ENCODE measurements at regions not wholly inside any gene's neighbourhood (a gene's known extent, or its start where the extent isn't known, plus 50 kb on each side); places are given as distances from the start of the nearest gene placed in this dataset.

DNA sequence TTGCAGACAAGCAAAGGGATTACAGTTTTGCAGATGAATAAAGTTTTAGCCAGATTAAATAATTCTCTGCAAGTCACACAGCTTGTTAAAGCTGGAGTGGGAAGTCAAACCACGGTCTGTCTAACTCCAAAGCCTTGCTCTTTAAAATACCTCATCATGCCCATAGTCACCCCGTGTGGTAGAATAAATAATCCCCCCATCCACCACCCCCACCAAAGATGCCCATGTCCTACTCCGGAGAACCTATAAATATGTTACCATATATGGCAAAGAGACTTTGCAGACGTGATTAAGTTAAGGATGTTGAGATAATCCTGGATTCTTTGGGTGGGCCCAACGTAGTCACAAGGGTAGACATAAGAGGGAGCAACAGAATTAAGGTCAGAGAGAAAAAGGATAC lies 118.7 kb downstream of the BEND2 start:
- no peaks in the 10 kb centered on the region for H3K9me3 ChIP-seq (ENCODE audit: control insufficient read depth in 4 of 4, insufficient read depth in 3 of 4, low read length in 3 of 4)
- H3K4me3 ChIP-seq = no peak overlapping the region
- H3K36me3 ChIP-seq (ENCODE audit: control insufficient read depth in 4 of 4, insufficient read depth in 4 of 4, low read length in 4 of 4) = no peaks in the 10 kb centered on the region
- WGBS, 2 donors = 58 to 89% methylated on average over 5 of the region's 5 CpGs
- no peak for DNase-seq
- no peak for TF ChIP-seq CTCF (IDR thresholded peaks at IDR 0.05; ENCODE audit: control extremely low read depth, extremely low read depth)
- H3K4me1 ChIP-seq (ENCODE audit: control insufficient read depth in 5 of 5, insufficient read depth in 5 of 5, low read length in 5 of 5) = no peaks in the 10 kb centered on the region
- H3K27me3 ChIP-seq (ENCODE audit: control insufficient read depth in 3 of 3, insufficient read depth in 3 of 3, low read length in 2 of 3) = peaks cover 0 to 8% (median 0%) of the 10 kb centered on the region in 3 donors
- ATAC-seq (ENCODE audit: insufficient read depth, low FRiP score) = no peak
- no peak overlapping the region for H3K9ac ChIP-seq (ENCODE audit: insufficient read depth in 1 of 2, low read length in 2 of 2)
- no peak overlapping the region for H3K27ac ChIP-seq (ENCODE audit: low read depth in 1 of 2, low read length in 1 of 2)

DNA sequence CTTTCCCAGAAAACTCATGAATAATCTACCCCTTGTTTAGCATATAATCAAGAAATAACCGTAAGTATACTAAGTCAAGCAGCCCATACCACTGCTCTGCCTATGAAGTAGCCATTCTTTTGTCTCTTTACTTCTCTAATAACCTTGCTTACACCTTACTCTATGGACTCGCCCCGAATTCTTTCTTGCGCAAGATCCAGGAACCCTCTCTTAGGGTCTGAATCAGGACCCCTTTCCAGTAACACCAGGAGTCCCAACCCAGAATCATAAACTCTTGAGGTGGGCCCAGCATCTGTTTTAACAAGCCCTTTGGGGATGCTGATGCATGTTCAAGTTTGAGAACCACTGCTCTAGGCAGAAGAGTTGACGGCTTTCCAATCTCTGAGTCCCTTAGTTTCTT lies 119.6 kb downstream of the BEND2 start:
- DNase-seq (no peak), ATAC-seq (ENCODE audit: insufficient read depth, low FRiP score) (no peak)
- Histone ChIP-seq H3K27ac (ENCODE audit: low read depth in 1 of 2, low read length in 1 of 2) (no peak overlapping the region), H3K9ac (ENCODE audit: insufficient read depth in 1 of 2, low read length in 2 of 2) (no peak overlapping the region), H3K27me3 (ENCODE audit: control insufficient read depth in 3 of 3, insufficient read depth in 3 of 3, low read length in 2 of 3) (peaks cover 0 to 8% (median 0%) of the 10 kb centered on the region in 3 donors), H3K9me3 (ENCODE audit: control insufficient read depth in 4 of 4, insufficient read depth in 3 of 4, low read length in 3 of 4) (no peaks in the 10 kb centered on the region), H3K4me1 (ENCODE audit: control insufficient read depth in 5 of 5, insufficient read depth in 5 of 5, low read length in 5 of 5) (no peaks in the 10 kb centered on the region), H3K4me3 (no peak overlapping the region), H3K36me3 (ENCODE audit: control insufficient read depth in 4 of 4, insufficient read depth in 4 of 4, low read length in 4 of 4) (no peaks in the 10 kb centered on the region)
- TF ChIP-seq CTCF (IDR thresholded peaks at IDR 0.05; ENCODE audit: control extremely low read depth, extremely low read depth) = no peak
- WGBS, 2 donors = 92 to 97% methylated on average over 5 of the region's 5 CpGs

GRCh38 chrX:18099745-18100144 lies 120.9 kb downstream of the BEND2 start:
- Histone ChIP-seq H3K4me1 (ENCODE audit: control insufficient read depth in 5 of 5, insufficient read depth in 5 of 5, low read length in 5 of 5) (no peaks in the 10 kb centered on the region), H3K9ac (ENCODE audit: insufficient read depth in 1 of 2, low read length in 2 of 2) (no peak overlapping the region), H3K4me3 (no peak overlapping the region), H3K9me3 (ENCODE audit: control insufficient read depth in 4 of 4, insufficient read depth in 3 of 4, low read length in 3 of 4) (no peaks in the 10 kb centered on the region), H3K36me3 (ENCODE audit: control insufficient read depth in 4 of 4, insufficient read depth in 4 of 4, low read length in 4 of 4) (no peaks in the 10 kb centered on the region), H3K27ac (ENCODE audit: low read depth in 1 of 2, low read length in 1 of 2) (no peak overlapping the region), H3K27me3 (ENCODE audit: control insufficient read depth in 3 of 3, insufficient read depth in 3 of 3, low read length in 2 of 3) (peaks cover 0 to 8% (median 0%) of the 10 kb centered on the region in 3 donors)
- TF ChIP-seq CTCF (IDR thresholded peaks at IDR 0.05; ENCODE audit: control extremely low read depth, extremely low read depth) = no peak
- ATAC-seq (ENCODE audit: insufficient read depth, low FRiP score) (no peak), DNase-seq (no peak)
- 63 to 68% methylated on average over 6 of the region's 6 CpGs for WGBS, 2 donors

DNA sequence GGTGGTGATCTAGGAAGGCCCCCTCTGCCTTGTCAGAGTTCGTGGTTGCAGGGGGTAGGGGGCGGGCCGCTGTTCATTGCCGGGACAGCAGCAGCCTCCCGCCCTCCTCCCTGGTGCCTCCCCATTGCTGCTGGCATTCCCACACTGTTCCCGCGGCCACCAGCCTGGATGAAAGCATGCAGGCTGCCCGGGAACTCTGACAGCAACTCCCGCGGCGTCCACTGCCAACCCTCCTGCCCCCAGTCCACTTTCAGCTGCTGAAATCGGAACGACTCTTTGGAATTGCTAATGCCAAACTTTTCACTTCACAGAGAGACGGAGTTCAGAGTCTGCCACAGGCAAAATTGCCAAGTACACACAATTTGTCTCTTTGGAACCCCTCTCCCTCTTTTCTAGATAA lies 121.9 kb downstream of the BEND2 start:
- ATAC-seq (ENCODE audit: insufficient read depth, low FRiP score) (no peak), DNase-seq (peak; percentile 26 to 44 (median 33))
- Histone ChIP-seq H3K27ac (ENCODE audit: low read depth in 1 of 2, low read length in 1 of 2) (peak overlapping the region in 1 of 2 donors; percentile 33), H3K9ac (ENCODE audit: insufficient read depth in 1 of 2, low read length in 2 of 2) (no peak overlapping the region), H3K9me3 (ENCODE audit: control insufficient read depth in 4 of 4, insufficient read depth in 3 of 4, low read length in 3 of 4) (no peaks in the 10 kb centered on the region), H3K4me3 (no peak overlapping the region), H3K36me3 (ENCODE audit: control insufficient read depth in 4 of 4, insufficient read depth in 4 of 4, low read length in 4 of 4) (no peaks in the 10 kb centered on the region), H3K4me1 (ENCODE audit: control insufficient read depth in 5 of 5, insufficient read depth in 5 of 5, low read length in 5 of 5) (no peaks in the 10 kb centered on the region), H3K27me3 (ENCODE audit: control insufficient read depth in 3 of 3, insufficient read depth in 3 of 3, low read length in 2 of 3) (peaks cover 0 to 8% (median 0%) of the 10 kb centered on the region in 3 donors)
- WGBS, 2 donors = 7 to 23% methylated on average over 14 of the region's 14 CpGs
- no peak for TF ChIP-seq CTCF (IDR thresholded peaks at IDR 0.05; ENCODE audit: control extremely low read depth, extremely low read depth)
